Neural cell (in vitro differentiated cells): ENCODE measurements at regions not wholly inside any gene's neighbourhood (a gene's known extent, or its start where the extent isn't known, plus 50 kb on each side); places are given as distances from the start of the nearest gene placed in this dataset.

ENCODE experiments used
- H2AFZ ChIP-seq: fragments of 200-600, 300-800 bp; sonication (generic), shearing (Covaris generic); 2 replicates; pipeline ENCODE4 v1.6.0; 2014; ENCODE audit warnings: low read depth, mild to moderate bottlenecking, antibody characterized with exemption, low read length, moderate library complexity
- H3F3A ChIP-seq: fragments of 200-600 bp; shearing (Covaris generic); 2 replicates; pipeline ENCODE4 v1.6.1; 2016; ENCODE audit warnings: mild to moderate bottlenecking, moderate library complexity, mixed read lengths, antibody characterized with exemption, low read length; ENCODE audit not compliant: insufficient read depth, poor library complexity, severe bottlenecking
- H3K27ac ChIP-seq: fragments of 200-600, 300-800 bp; sonication (generic), shearing (Covaris generic); 2 replicates; pipeline ENCODE4 v1.5.1; 2014; ENCODE audit warnings: mild to moderate bottlenecking, low read length, moderate library complexity
- H3K27me3 ChIP-seq: fragments of 300-800, 200-600 bp; sonication (generic), shearing (Covaris generic); 2 replicates; pipeline ENCODE4 v1.6.0; 2014; ENCODE audit warnings: mild to moderate bottlenecking, low read depth, low read length, moderate library complexity; ENCODE audit not compliant: insufficient read depth
- H3K36me3 ChIP-seq: fragments of 300-800, 200-600 bp; sonication (generic), shearing (Covaris generic); 2 replicates; pipeline ENCODE4 v1.5.1; 2014; ENCODE audit warnings: mild to moderate bottlenecking, antibody characterized with exemption, low read length, moderate library complexity; ENCODE audit not compliant: insufficient read depth
- H3K4me2 ChIP-seq: fragments of 300-800, 200-600 bp; sonication (generic), shearing (Covaris generic); 2 replicates; pipeline ENCODE4 v1.6.0; 2014; ENCODE audit warnings: mild to moderate bottlenecking, low read length
- H3K4me3 ChIP-seq: fragments of 300-800, 200-600 bp; sonication (generic), shearing (Covaris generic); 2 replicates; pipeline ENCODE4 v1.5.1; 2014; ENCODE audit warnings: mild to moderate bottlenecking, low read length, moderate library complexity
- H3K79me2 ChIP-seq: fragments of 200-600 bp; shearing (Covaris generic); replicated peaks from 2 replicates; pipeline ENCODE4 v1.6.0; 2014; ENCODE audit warnings: mild to moderate bottlenecking, low read length, moderate library complexity; ENCODE audit not compliant: insufficient read depth
- H3K9ac ChIP-seq: fragments of 300-800, 200-600 bp; sonication (generic), shearing (Covaris generic); 2 replicates; pipeline ENCODE4 v1.6.1; 2016; ENCODE audit warnings: mild to moderate bottlenecking, low read length, mixed read lengths
- H3K9me2 ChIP-seq: fragments of 200-600 bp; shearing (Covaris generic); 2 replicates; pipeline ENCODE4 v1.6.1; 2016; ENCODE audit warnings: mild to moderate bottlenecking, low read length, mixed read lengths; ENCODE audit not compliant: insufficient read depth
- H3K9me3 ChIP-seq: fragments of 200-600, 300-800 bp; sonication (generic), shearing (Covaris generic); 2 replicates; pipeline ENCODE4 v1.6.1; 2016; ENCODE audit warnings: mild to moderate bottlenecking, mixed run types, low read length, moderate library complexity, mixed read lengths
- H4K20me1 ChIP-seq: fragments of 200-600 bp; shearing (Covaris generic); 2 replicates; pipeline ENCODE4 v1.6.1; 2016; ENCODE audit warnings: mild to moderate bottlenecking, mixed run types; ENCODE audit not compliant: insufficient read depth
- CTCF ChIP-seq: fragments of 450-650 bp; IDR thresholded peaks from 2 replicates; pipeline ENCODE4 v1.5.1; 2014; ENCODE audit warnings: antibody characterized with exemption, mild to moderate bottlenecking, moderate library complexity; ENCODE audit not compliant: poor library complexity, severe bottlenecking
- EP300 ChIP-seq: fragments of 450-650 bp; conservative IDR thresholded peaks from 2 replicates; pipeline ENCODE4 v1.6.1; 2014; ENCODE audit warnings: antibody characterized with exemption, mild to moderate bottlenecking, moderate library complexity; ENCODE audit not compliant: poor library complexity, severe bottlenecking
- EZH2 ChIP-seq: fragments of 200-600, 300-800 bp; shearing (Covaris generic), sonication (generic); IDR thresholded peaks from 2 replicates; pipeline ENCODE4 v1.6.1; 2014; ENCODE audit warnings: antibody characterized with exemption, low read length, borderline replicate concordance, mild to moderate bottlenecking; ENCODE audit not compliant: insufficient read depth, poor library complexity, severe bottlenecking
- MXI1 ChIP-seq: fragments of 450-650 bp; conservative IDR thresholded peaks from 2 replicates; pipeline ENCODE4 v1.6.1; 2014; ENCODE audit warnings: antibody characterized with exemption, mild to moderate bottlenecking; ENCODE audit not compliant: poor library complexity, severe bottlenecking
- POLR2AphosphoS5 ChIP-seq: IDR thresholded peaks from 2 replicates; pipeline ENCODE4 v1.6.1; 2012
- RAD21 ChIP-seq: fragments of 450-650 bp; conservative IDR thresholded peaks from 2 replicates; pipeline ENCODE4 v1.6.1; 2014; ENCODE audit warnings: antibody characterized with exemption, mild to moderate bottlenecking, moderate library complexity
- REST ChIP-seq: IDR thresholded peaks from 2 replicates; pipeline ENCODE4 v1.6.1; 2012; ENCODE audit warnings: borderline replicate concordance
- SMC3 ChIP-seq: fragments of 450-650 bp; conservative IDR thresholded peaks from 2 replicates; pipeline ENCODE4 v1.6.1; 2014; ENCODE audit warnings: antibody characterized with exemption, mild to moderate bottlenecking, moderate library complexity; ENCODE audit not compliant: poor library complexity
- TAF1 ChIP-seq: IDR thresholded peaks from 2 replicates; pipeline ENCODE4 v1.6.1; 2012; ENCODE audit warnings: low read depth

GRCh38 chr12:34291001-34291400 lies 268.7 kb downstream of the ALG10 start:
- H3K9me3 ChIP-seq, result peaks cover 33% of the 10 kb centered on the region
- H3K36me3 ChIP-seq, result no peaks in the 10 kb centered on the region
- no peak overlapping the region for H3K4me2 ChIP-seq
- no peaks in the 10 kb centered on the region for H3F3A ChIP-seq
- no peaks in the 10 kb centered on the region for H4K20me1 ChIP-seq
- no peaks in the 10 kb centered on the region for H3K9me2 ChIP-seq
- H3K27me3 ChIP-seq, result no peaks in the 10 kb centered on the region
- no peak overlapping the region for H2AFZ ChIP-seq
- no peak for TF ChIP-seq CTCF
- no peak for TF ChIP-seq TAF1
- no peak for TF ChIP-seq SMC3
- TF ChIP-seq MXI1, result no peak
- no peak for TF ChIP-seq EP300
- TF ChIP-seq RAD21, result no peak
- no peak for TF ChIP-seq POLR2AphosphoS5
- no peak for TF ChIP-seq EZH2
- TF ChIP-seq REST, result no peak
- no peak overlapping the region for H3K9ac ChIP-seq
- no peaks in the 10 kb centered on the region for H3K79me2 ChIP-seq
- no peak overlapping the region for H3K4me3 ChIP-seq
- no peak overlapping the region for H3K27ac ChIP-seq

- Histone ChIP-seq H3K27ac (no peak overlapping the region), H3K9ac (no peak overlapping the region), H3K9me2 (no peaks in the 10 kb centered on the region), H3K79me2 (no peaks in the 10 kb centered on the region), H3K27me3 (no peaks in the 10 kb centered on the region), H3K4me3 (no peak overlapping the region), H2AFZ (no peak overlapping the region), H4K20me1 (no peaks in the 10 kb centered on the region), H3F3A (no peaks in the 10 kb centered on the region), H3K4me2 (no peak overlapping the region), H3K36me3 (no peaks in the 10 kb centered on the region), H3K9me3 (peaks cover 33% of the 10 kb centered on the region)
- no peak for TF ChIP-seq SMC3
- no peak for TF ChIP-seq POLR2AphosphoS5
These were observed 269.2 kb downstream of the ALG10 start for GRCh38 chr12:34291426-34291901.
